IMR-90 (cell line): ENCODE measurements at regions not wholly inside any gene's neighbourhood (a gene's known extent, or its start where the extent isn't known, plus 50 kb on each side); places are given as distances from the start of the nearest gene placed in this dataset.

Experiments used
- ATAC-seq: fragments of 200-7000 bp; cut with Tn5 transposase; 2 replicates; pipeline ENCODE4 v1.9.1; 2020; ENCODE audit warnings: low read depth, mild to moderate bottlenecking, moderate library complexity
- BruUV-seq: library from RNA; stranded (reverse); fragments of 400-500 nt; replicated peaks from 2 replicates; lab custom pipeline; 2021; lab: Mats Ljungman, UMichigan
- CTCF ChIA-PET: fragments of 300-600 bp; formaldehyde crosslinking; extraction: SDS; loops from one replicate; lab custom pipeline; 2021; ENCODE audit warnings: antibody characterized with exemption; lab: Yijun Ruan, JAX
- POLR2A ChIA-PET: fragments of 300-600 bp; sonication (Branson Sonifier 250); formaldehyde crosslinking; loops from one replicate; lab custom pipeline; 2022; ENCODE audit warnings: antibody characterized with exemption; ENCODE audit not compliant: unreplicated experiment; lab: Charles Lee
- DNase-seq: peaks from one replicate; pipeline ENCODE4 v3.0.0; 2013
- H2AFZ ChIP-seq: replicated peaks from 2 replicates; pipeline ENCODE3; 2013; ENCODE audit warnings: low read length, mild to moderate bottlenecking; ENCODE audit not compliant: poor library complexity
- H2AK5ac ChIP-seq: 2 replicates; pipeline ENCODE4 v1.6.1; 2013; ENCODE audit warnings: low read depth, low read length, inconsistent platforms
- H2AK9ac ChIP-seq: replicated peaks from 2 replicates; pipeline ENCODE3; 2013; ENCODE audit warnings: mild to moderate bottlenecking, low read depth, low read length, moderate library complexity; ENCODE audit not compliant: poor library complexity
- H2BK120ac ChIP-seq: 2 replicates; pipeline ENCODE4 v1.6.1; 2013; ENCODE audit warnings: low read depth, low read length, inconsistent platforms
- H2BK15ac ChIP-seq: 3 replicates; pipeline ENCODE4 v1.6.1; 2013; ENCODE audit warnings: low read depth, low read length, inconsistent platforms
- H2BK20ac ChIP-seq: 2 replicates; pipeline ENCODE4 v1.6.1; 2013; ENCODE audit warnings: low read depth, mild to moderate bottlenecking, inconsistent platforms, low read length, moderate library complexity
- H2BK5ac ChIP-seq: 2 replicates; pipeline ENCODE4 v1.6.1; 2013; ENCODE audit warnings: mild to moderate bottlenecking, low read depth, low read length, inconsistent platforms; ENCODE audit not compliant: poor library complexity, severe bottlenecking
- H3K14ac ChIP-seq: replicated peaks from 2 replicates; pipeline ENCODE4 v1.6.1; 2013; ENCODE audit warnings: low read depth, low read length, inconsistent platforms
- H3K18ac ChIP-seq: 2 replicates; pipeline ENCODE4 v1.6.1; 2013; ENCODE audit warnings: low read depth, low read length, control low read depth
- H3K23ac ChIP-seq: 2 replicates; pipeline ENCODE4 v1.6.1; 2013; ENCODE audit warnings: low read depth, low read length, inconsistent platforms
- H3K27ac ChIP-seq: 2 replicates; pipeline ENCODE4 v1.5.1; 2013; ENCODE audit warnings: mild to moderate bottlenecking, control low read depth, low read length; ENCODE audit not compliant: insufficient read depth
- H3K27me3 ChIP-seq: 2 replicates; pipeline ENCODE4 v1.6.1; 2013; ENCODE audit warnings: low read length; ENCODE audit not compliant: control insufficient read depth, insufficient read depth
- H3K36me3 ChIP-seq: 2 replicates; pipeline ENCODE4 v1.6.1; 2013; ENCODE audit warnings: low read length, mixed read lengths; ENCODE audit not compliant: control insufficient read depth, insufficient read depth
- H3K4ac ChIP-seq: 2 replicates; pipeline ENCODE4 v1.6.1; 2013; ENCODE audit warnings: low read depth, low read length, inconsistent platforms
- H3K4me1 ChIP-seq: 2 replicates; pipeline ENCODE4 v1.6.1; 2013; ENCODE audit warnings: low read length, mixed read lengths; ENCODE audit not compliant: control insufficient read depth, insufficient read depth
- H3K4me2 ChIP-seq: 2 replicates; pipeline ENCODE4 v1.6.1; 2013; ENCODE audit warnings: low read depth, mild to moderate bottlenecking, control low read depth, low read length, moderate library complexity
- H3K4me3 ChIP-seq: 2 replicates; pipeline ENCODE4 v1.5.1; 2013; ENCODE audit warnings: low read depth, mild to moderate bottlenecking, control low read depth, low read length, moderate library complexity; ENCODE audit not compliant: insufficient read depth
- H3K56ac ChIP-seq: 2 replicates; pipeline ENCODE4 v1.6.1; 2013; ENCODE audit warnings: low read length, inconsistent platforms; ENCODE audit not compliant: insufficient read depth; ENCODE audit errors: extremely low read depth
- H3K79me1 ChIP-seq, 2 experiments: 2 replicates each; pipeline ENCODE4 v1.6.1; 2013; ENCODE audit warnings: low read length in 2 of 2, inconsistent platforms in 1 of 2, low read depth in 1 of 2
- H3K9ac ChIP-seq: 2 replicates; pipeline ENCODE4 v1.6.1; 2013; ENCODE audit warnings: low read depth, low read length, control low read depth
- H3K9me1 ChIP-seq: 2 replicates; pipeline ENCODE4 v1.6.1; 2013; ENCODE audit warnings: low read length, inconsistent platforms; ENCODE audit not compliant: insufficient read depth
- H3K9me3 ChIP-seq: 2 replicates; pipeline ENCODE4 v1.6.1; 2013; ENCODE audit warnings: low read length; ENCODE audit not compliant: control insufficient read depth, insufficient read depth
- H4K20me1 ChIP-seq: 2 replicates; pipeline ENCODE4 v1.6.1; 2013; ENCODE audit warnings: low read length, inconsistent platforms; ENCODE audit not compliant: insufficient read depth
- H4K5ac ChIP-seq: 2 replicates; pipeline ENCODE4 v1.6.1; 2013; ENCODE audit warnings: mild to moderate bottlenecking, low read depth, low read length, control low read depth
- H4K8ac ChIP-seq, 2 experiments: 2 replicates each; pipeline ENCODE4 v1.6.1; 2013; ENCODE audit warnings: low read depth in 2 of 2, low read length in 2 of 2, control low read depth in 1 of 2, inconsistent platforms in 1 of 2
- H4K91ac ChIP-seq: 2 replicates; pipeline ENCODE4 v1.6.1; 2013; ENCODE audit warnings: low read depth, low read length, inconsistent platforms; ENCODE audit not compliant: insufficient read depth
- BHLHE40 ChIP-seq: fragments of 150-350 bp; IDR thresholded peaks from 2 replicates; pipeline ENCODE4 v1.6.1; 2016; ENCODE audit warnings: mild to moderate bottlenecking, low read depth, low read length
- FOS ChIP-seq: fragments of 150-350 bp; IDR thresholded peaks from 2 replicates; pipeline ENCODE4 v1.6.1; 2016; ENCODE audit warnings: low read depth, low read length
- MAZ ChIP-seq: IDR thresholded peaks from 2 replicates; pipeline ENCODE4 v1.6.1; 2012; ENCODE audit warnings: low read depth, mild to moderate bottlenecking, low read length, improper control_type of control experiment, moderate library complexity, borderline replicate concordance
- MXI1 ChIP-seq: IDR thresholded peaks from 2 replicates; pipeline ENCODE4 v1.6.1; 2012; ENCODE audit warnings: low read depth, mild to moderate bottlenecking, low read length, moderate library complexity, borderline replicate concordance
- NFE2L2 ChIP-seq: fragments of 150-350 bp; IDR thresholded peaks from 2 replicates; pipeline ENCODE4 v1.6.1; 2016; ENCODE audit warnings: low read depth, mild to moderate bottlenecking, low read length
- RAD21 ChIP-seq: IDR thresholded peaks from 2 replicates; pipeline ENCODE4 v1.6.1; 2012; ENCODE audit warnings: low read length, improper control_type of control experiment
- RCOR1 ChIP-seq: IDR thresholded peaks from 2 replicates; pipeline ENCODE4 v1.6.1; 2012; ENCODE audit warnings: mild to moderate bottlenecking, low read length, improper control_type of control experiment; ENCODE audit not compliant: insufficient replicate concordance
- RFX5 ChIP-seq: IDR thresholded peaks from 2 replicates; pipeline ENCODE4 v1.8.0; 2012; ENCODE audit warnings: low read depth, mild to moderate bottlenecking, low read length, moderate library complexity
- SMC3 ChIP-seq: fragments of 150-350 bp; IDR thresholded peaks from 2 replicates; pipeline ENCODE4 v1.6.1; 2016; ENCODE audit warnings: low read depth, mild to moderate bottlenecking, antibody characterized with exemption, low read length, moderate library complexity
- USF2 ChIP-seq: fragments of 150-350 bp; IDR thresholded peaks from 2 replicates; pipeline ENCODE4 v1.6.1; 2017; ENCODE audit warnings: mild to moderate bottlenecking, antibody characterized with exemption, low read length, low read depth
- WGBS, 2 experiments: methylation state at CpG; one replicate each; pipeline versions ENCODE4 v1.1.5 to v1.1.7; 2013; ENCODE audit warnings: missing lambda C conversion rate in 2 of 2; ENCODE audit not compliant: insufficient read length in 1 of 2; ENCODE audit errors: extremely low coverage in 2 of 2; 5-methylcytosine and 5-hydroxymethylcytosine counted together
- dilution Hi-C: fragments of 300-500 bp; cut with HindIII; formaldehyde crosslinking; loops from one replicate; pipeline ENCODE4 v1.14.3; 2018; ENCODE audit warnings: low sequenced_read_pairs; ENCODE audit not compliant: unreplicated experiment
- in situ Hi-C: fragments of 300-500 bp; cut with MboI; formaldehyde crosslinking; loops from 3 replicates; pipeline ENCODE4 v1.14.3; 2019; ENCODE audit warnings: low sequenced_read_pairs, inconsistent platforms, mixed read lengths
- intact Hi-C: fragments of 100-400 bp; cut with micrococcal nuclease; formaldehyde crosslinking; loops from 2 replicates; pipeline ENCODE4 v1.10.0; 2022

GRCh38 chr2:220282236-220282635 is 654.8 kb downstream of the SLC4A3 start:
- H4K20me1 ChIP-seq, result no peaks in the 10 kb centered on the region
- 0 out of 2 replicates have a peak overlapping the region, but pooled peaks have one; percentile 59 for H2AK5ac ChIP-seq
- H3K79me1 ChIP-seq, result no peaks in the 10 kb centered on the region
- H3K9me1 ChIP-seq, result peaks cover 2% of the 10 kb centered on the region
- H3K18ac ChIP-seq, result no peak overlapping the region
- H3K4me1 ChIP-seq, result peaks cover 10% of the 10 kb centered on the region
- intact Hi-C loops (no loop called here), dilution Hi-C loops (no loop called here), in situ Hi-C loops (no loop called here)
- H3K9me3 ChIP-seq, result no peaks in the 10 kb centered on the region
- H3K4me2 ChIP-seq, result no peak overlapping the region
- ChIA-PET POLR2A (no interaction called here), CTCF (no interaction called here)
- no peak overlapping the region for H2AK9ac ChIP-seq
- peak overlapping the region; percentile 47; the same call in 1 of the 2 replicates for H2BK20ac ChIP-seq
- H3K4ac ChIP-seq, result no peak overlapping the region
- H4K8ac ChIP-seq, result no peak overlapping the region
- H3K14ac ChIP-seq, result no peak overlapping the region
- H3K9ac ChIP-seq, result no peak overlapping the region
- no peaks in the 10 kb centered on the region for H3K27me3 ChIP-seq
- H2BK120ac ChIP-seq, result no peak overlapping the region; the same call in 1 of the 2 replicates
- no peak overlapping the region for H3K56ac ChIP-seq
- H4K91ac ChIP-seq, result no peak overlapping the region
- no TSS peak for BruUV-seq
- ATAC-seq (no peak), DNase-seq (no peak)
- no peak overlapping the region for H4K5ac ChIP-seq
- H3K36me3 ChIP-seq, result no peaks in the 10 kb centered on the region
- no peak overlapping the region for H3K4me3 ChIP-seq
- H2BK5ac ChIP-seq, result no peak overlapping the region
- H3K23ac ChIP-seq, result no peak overlapping the region
- H2AFZ ChIP-seq, result peak overlapping the region; percentile 68
- TF ChIP-seq USF2, result no peak
- no peak for TF ChIP-seq RAD21
- no peak for TF ChIP-seq MXI1
- TF ChIP-seq RFX5, result no peak
- no peak for TF ChIP-seq NFE2L2
- TF ChIP-seq FOS, result no peak
- TF ChIP-seq RCOR1, result no peak
- no peak for TF ChIP-seq BHLHE40
- TF ChIP-seq SMC3, result no peak
- TF ChIP-seq MAZ, result no peak
- WGBS, 2 experiments, result no CpG with 5 or more reads among the region's 3 CpGs
- no peak overlapping the region for H2BK15ac ChIP-seq
- no peak overlapping the region for H3K27ac ChIP-seq
